A549 (cell line): ENCODE measurements at regions not wholly inside any gene's neighbourhood (a gene's known extent, or its start where the extent isn't known, plus 50 kb on each side); places are given as distances from the start of the nearest gene placed in this dataset.

Experiments used
- ATAC-seq, 2 experiments: fragments of 200-7000 bp in 1 of 2; fragments of >200 bp in 1 of 2; cut with Nextera tagmentation in 1 of 2; cut with Tn5 transposase in 1 of 2; 3 replicates each; pipeline versions ENCODE4 v1.8.0 to v1.9.1; 2018 to 2020; ENCODE audit warnings: mild to moderate bottlenecking in 1 of 2, moderate library complexity in 1 of 2
- CTCF ChIA-PET: fragments of 300-600 bp; sonication (Branson Sonifier 250); formaldehyde crosslinking; extraction: SDS; loops from one replicate; lab custom pipeline; 2021; ENCODE audit warnings: antibody characterized with exemption, inconsistent platforms; lab: Yijun Ruan, JAX
- POLR2A ChIA-PET: fragments of 350-600 bp; formaldehyde crosslinking; extraction: SDS; loops from one replicate; lab custom pipeline; 2021; ENCODE audit warnings: antibody characterized with exemption, inconsistent platforms; lab: Yijun Ruan, JAX
- DNase-seq, 2 experiments: peaks; one replicate each; pipeline versions ENCODE4 v3.0.0 to v3.0.0-alpha.2; 2011 to 2016; ENCODE audit warnings: low read depth in 1 of 2, low spot score in 1 of 2
- FAIRE-seq: peaks from 2 replicates; lab custom pipeline; 2011; peaks lifted over from hg19 to GRCh38; lab: Jason Lieb, UNC
- H3K27ac ChIP-seq, 2 experiments: fragments of >200 bp; sonication (Bioruptor Twin); formaldehyde crosslinking; 3 replicates each; pipeline ENCODE4 v1.5.1; 2016 to 2017
- H3K4me1 ChIP-seq: fragments of >200 bp; sonication (Bioruptor Twin); formaldehyde crosslinking; 3 replicates; pipeline ENCODE4 v1.6.1; 2016
- H3K4me2 ChIP-seq: fragments of >200 bp; sonication (Bioruptor Twin); formaldehyde crosslinking; 3 replicates; pipeline ENCODE4 v1.6.1; 2016
- H3K4me3 ChIP-seq: fragments of >200 bp; sonication (Bioruptor Twin); formaldehyde crosslinking; 3 replicates; pipeline ENCODE4 v1.5.1; 2016
- H3K9me3 ChIP-seq: fragments of >200 bp; sonication (Bioruptor Twin); formaldehyde crosslinking; 3 replicates; pipeline ENCODE4 v1.6.1; 2016
- BHLHE40 ChIP-seq: IDR thresholded peaks from 2 replicates; pipeline ENCODE4 v1.6.1; 2012; ENCODE audit warnings: low read depth, low read length, inconsistent platforms
- CHD2 ChIP-seq: fragments of 150-350 bp; IDR thresholded peaks from 2 replicates; pipeline ENCODE4 v1.6.1; 2014; ENCODE audit warnings: low read length; ENCODE audit not compliant: partially characterized antibody
- E2F6 ChIP-seq: IDR thresholded peaks from 2 replicates; pipeline ENCODE4 v1.6.1; 2012; ENCODE audit warnings: low read depth, borderline replicate concordance
- FOSB ChIP-seq: fragments of 250-450 bp; sonication (Bioruptor Pico); IDR thresholded peaks from 2 replicates; pipeline ENCODE4 v1.5.0; 2020; ENCODE audit warnings: mild to moderate bottlenecking, moderate library complexity
- FOSL2 ChIP-seq, 2 experiments: fragments of 450-650 bp in 1 of 2; fragments of >200 bp in 1 of 2; sonication (Bioruptor Twin) in 1 of 2; formaldehyde crosslinking; IDR thresholded peaks; 2 replicates each; pipeline versions ENCODE4 v1.5.0 to v1.6.1; 2016 to 2020; ENCODE audit warnings: mild to moderate bottlenecking in 1 of 2, moderate library complexity in 1 of 2
- HDAC2 ChIP-seq: fragments of 200-600 bp; sonication (generic); IDR thresholded peaks from 2 replicates; pipeline ENCODE4 v1.6.1; 2016
- HMGXB4 ChIP-seq: fragments of 250-450 bp; sonication (Bioruptor Pico); IDR thresholded peaks from 2 replicates; pipeline ENCODE4 v1.5.0; 2021; ENCODE audit warnings: mild to moderate bottlenecking, moderate library complexity, borderline replicate concordance
- HOXB5 ChIP-seq: fragments of 250-450 bp; sonication (Bioruptor Pico); IDR thresholded peaks from 2 replicates; pipeline ENCODE4 v1.5.0; 2020; ENCODE audit warnings: mild to moderate bottlenecking, moderate library complexity
- JUNB ChIP-seq: fragments of >200 bp; sonication (Bioruptor Twin); formaldehyde crosslinking; IDR thresholded peaks from 2 replicates; pipeline ENCODE4 v1.6.1; 2016
- MAZ ChIP-seq: fragments of 150-350 bp; IDR thresholded peaks from 2 replicates; pipeline ENCODE4 v1.6.1; 2014; ENCODE audit warnings: antibody characterized with exemption, low read depth, low read length, borderline replicate concordance
- NR3C1 ChIP-seq: fragments of >200 bp; sonication (Bioruptor Twin); formaldehyde crosslinking; IDR thresholded peaks from 3 replicates; pipeline ENCODE4 v1.6.1; 2017
- RARB ChIP-seq: fragments of 250-450 bp; sonication (Bioruptor Pico); IDR thresholded peaks from 2 replicates; pipeline ENCODE4 v1.8.0; 2021; ENCODE audit warnings: mild to moderate bottlenecking, moderate library complexity
- REST ChIP-seq: fragments of 200-600 bp; sonication (generic); IDR thresholded peaks from 2 replicates; pipeline ENCODE4 v1.6.1; 2016; ENCODE audit warnings: antibody characterized with exemption, mild to moderate bottlenecking, moderate library complexity
- RFX5 ChIP-seq: fragments of 450-650 bp; IDR thresholded peaks from 2 replicates; pipeline ENCODE4 v1.7.1; 2014; ENCODE audit warnings: antibody characterized with exemption, mild to moderate bottlenecking, moderate library complexity
- ZFP36 ChIP-seq: fragments of 450-650 bp; IDR thresholded peaks from 2 replicates; pipeline ENCODE4 v1.6.1; 2014; ENCODE audit warnings: borderline replicate concordance; ENCODE audit not compliant: partially characterized antibody
- ZSCAN20 ChIP-seq: fragments of 250-450 bp; sonication (Bioruptor Pico); IDR thresholded peaks from 2 replicates; pipeline ENCODE4 v1.8.0; 2022; ENCODE audit warnings: mild to moderate bottlenecking, moderate library complexity
- WGBS: methylation state at CpG from one replicate; pipeline ENCODE4 v1.1.6; 2017; ENCODE audit errors: missing lambda C conversion rate; 5-methylcytosine and 5-hydroxymethylcytosine counted together
- TF ChIP-seq, protein P1 (sequence below): IDR thresholded peaks from 2 replicates; pipeline ENCODE4 v1.6.1; 2012

GRCh38 chr15:79656151-79657000 is 224.2 kb downstream of the MINAR1 start:
- ChIA-PET CTCF (interaction anchor here (1.6 kb wide), 1 partner anchor 15 kb away, joined by 5 read pairs; no protein-coding TSS in a partner anchor), POLR2A (no interaction called here)
- Histone ChIP-seq H3K4me3 (no peak overlapping the region), H3K9me3 (no peaks in the 10 kb centered on the region), H3K4me2 (no peak overlapping the region), H3K27ac (no peak overlapping the region)
- DNase-seq = no peak
- no peak for TF ChIP-seq JUNB
- no peak for TF ChIP-seq RARB (CRISPR knock-in tag)
- no peak for TF ChIP-seq ZSCAN20 (CRISPR knock-in tag)
- no peak for TF ChIP-seq HMGXB4 (CRISPR knock-in tag)
- no peak for TF ChIP-seq HDAC2
- TF ChIP-seq FOSL2 (IDR thresholded peaks at IDR 0.05) = no peak
- TF ChIP-seq FOSL2 (CRISPR knock-in tag; IDR thresholded peaks at IDR 0.05) = no peak
- no peak for TF ChIP-seq FOSB (CRISPR knock-in tag)
- no peak for TF ChIP-seq RFX5
- TF ChIP-seq, all 56 proteins: peak for 0
- no peak for ATAC-seq
- 39% methylated on average over 5 of the region's 5 CpGs for WGBS
- peak; percentile 28 for FAIRE-seq
- peaks cover 8% of the 10 kb centered on the region; the same call in 1 of the 3 replicates for H3K4me1 ChIP-seq

- peak in 1 of 2 experiments; percentile 49 for DNase-seq
- Histone ChIP-seq H3K4me2 (peak overlapping the region; percentile 35; the same call in 2 of the 3 replicates), H3K9me3 (no peaks in the 10 kb centered on the region), H3K27ac (no peak overlapping the region), H3K4me3 (no peak overlapping the region), H3K4me1 (peaks cover 8% of the 10 kb centered on the region; the same call in 1 of the 3 replicates)
- 7% methylated on average over 2 of the region's 2 CpGs for WGBS
- no peak for FAIRE-seq
- POLR2A ChIA-PET = no interaction called here
- peak; percentile 48 to 68; a peak in 5 of 6 replicates for ATAC-seq
- no peak for TF ChIP-seq REST
- no peak for TF ChIP-seq CHD2
- TF ChIP-seq NR3C1 = no peak
- TF ChIP-seq RFX5 = no peak
- CTCF ChIA-PET = interaction anchor here (1.3 kb wide), 1 partner anchor 196 kb away, joined by 5 read pairs; no protein-coding TSS in a partner anchor
Observed at GRCh38 chr15:79657722-79658121, 225.6 kb downstream of the MINAR1 start.

DNA sequence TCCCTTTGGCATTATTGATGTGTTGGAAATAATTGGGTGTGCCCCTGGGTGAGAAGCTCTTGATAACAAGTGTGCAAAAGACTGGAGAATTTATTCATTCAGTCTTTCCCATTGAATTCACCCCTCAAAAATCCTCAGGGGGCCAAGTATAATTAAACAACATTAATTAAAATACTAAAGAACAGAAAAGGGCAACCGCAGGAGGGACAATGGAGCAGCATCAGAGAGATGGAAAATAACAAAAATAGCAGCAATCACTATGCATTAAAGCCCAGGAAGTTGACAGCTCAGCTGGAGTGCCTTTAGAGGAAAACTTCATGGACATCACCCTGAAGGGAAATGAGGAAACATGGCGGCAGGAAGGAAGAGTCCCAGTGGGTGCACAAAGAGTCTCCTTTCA is 227.6 kb downstream of the MINAR1 start:
- TF ChIP-seq JUNB (no peak), CHD2 (no peak), BHLHE40 (no peak), E2F6 (no peak), ZFP36 (no peak), HOXB5 (CRISPR knock-in tag) (no peak), MAZ (no peak)
- TF ChIP-seq, protein P1, sequence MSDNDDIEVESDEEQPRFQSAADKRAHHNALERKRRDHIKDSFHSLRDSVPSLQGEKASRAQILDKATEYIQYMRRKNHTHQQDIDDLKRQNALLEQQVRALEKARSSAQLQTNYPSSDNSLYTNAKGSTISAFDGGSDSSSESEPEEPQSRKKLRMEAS = no peak
- TF ChIP-seq, all 56 proteins: peak for 0
- Histone ChIP-seq H3K9me3 (no peaks in the 10 kb centered on the region), H3K4me3 (no peak overlapping the region), H3K4me1 (peaks cover 8% of the 10 kb centered on the region; the same call in 1 of the 3 replicates), H3K27ac (no peak overlapping the region), H3K4me2 (no peak overlapping the region)
- FAIRE-seq (no peak), DNase-seq (no peak), ATAC-seq (no peak)
- 58% methylated on average over 2 of the region's 2 CpGs for WGBS
- CTCF ChIA-PET = no interaction called here
- POLR2A ChIA-PET = no interaction called here
